GM18519 (cell line): ENCODE measurements at regions not wholly inside any gene's neighbourhood (a gene's known extent, or its start where the extent isn't known, plus 50 kb on each side); places are given as distances from the start of the nearest gene placed in this dataset.

Source experiments
- ATAC-seq: cut with Tn5 transposase; IDR thresholded peaks from one replicate; pipeline ENCODE4 v1.9.1; 2021; ENCODE audit warnings: mild to moderate bottlenecking, moderate library complexity; ENCODE audit not compliant: unreplicated experiment, low FRiP score

GRCh38 chr4:38230121-38230801 is 270.1 kb downstream of the PTTG2 start:
- ATAC-seq = no peak

GRCh38 chr4:38230821-38231563 is 270.8 kb downstream of the PTTG2 start:
- no peak for ATAC-seq

GRCh38 chr4:38231626-38232025 is 271.4 kb downstream of the PTTG2 start:
- no peak for ATAC-seq

DNA sequence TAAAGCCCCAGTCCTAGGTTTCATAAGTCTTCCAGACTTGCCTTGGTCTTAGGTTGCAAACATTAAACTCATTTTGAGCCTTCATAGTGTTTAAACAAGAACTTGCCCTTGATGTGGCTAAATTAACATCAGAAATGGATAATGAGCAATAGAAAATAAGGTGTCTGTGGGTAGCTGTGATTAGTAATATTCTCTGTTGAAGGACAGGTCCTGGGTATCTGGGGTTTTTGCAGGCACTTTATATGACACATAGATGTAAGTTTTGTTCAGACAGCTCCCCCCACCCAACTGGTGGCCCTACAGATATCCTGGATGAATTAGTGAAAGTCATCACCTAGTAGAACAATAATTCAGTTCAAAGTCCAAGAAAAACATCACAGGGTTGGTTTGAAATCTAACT is 272.5 kb downstream of the PTTG2 start:
- no peak for ATAC-seq

DNA sequence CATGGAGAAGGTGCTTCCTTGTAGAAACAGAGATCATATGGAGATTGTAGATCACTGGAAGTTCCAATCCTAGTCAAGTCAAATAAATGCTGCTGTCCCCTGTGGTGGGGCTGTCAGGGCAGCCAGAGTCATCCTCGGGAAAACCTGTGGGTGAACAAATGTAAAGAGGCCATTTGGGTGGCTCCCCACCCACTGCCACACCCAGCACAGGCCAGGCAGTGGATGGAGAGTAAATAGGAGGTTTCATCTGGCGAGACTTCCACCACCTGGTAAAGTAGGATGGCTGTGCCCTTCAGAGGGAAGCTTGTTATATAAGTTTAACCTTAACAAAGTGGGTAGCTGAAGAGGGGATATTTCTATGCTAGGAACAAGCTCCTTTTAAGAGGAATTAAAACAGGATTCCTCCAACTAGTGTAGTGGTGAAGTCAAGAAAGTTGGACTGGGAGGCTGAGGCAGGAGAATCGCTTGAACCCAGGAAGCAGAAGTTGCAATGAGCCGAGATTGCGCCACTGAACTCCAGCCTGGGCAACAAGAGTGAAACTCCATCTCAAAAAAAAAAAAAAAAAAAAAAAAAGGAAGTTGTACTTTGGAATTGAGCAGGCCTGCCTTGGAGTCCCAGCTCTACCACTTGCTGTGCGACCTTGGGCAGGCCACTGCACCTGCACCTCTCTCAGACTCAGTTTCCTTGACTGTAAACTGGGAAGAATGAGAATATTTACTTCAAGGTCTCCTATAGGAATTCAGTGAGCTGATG is 273.7 kb downstream of the PTTG2 start:
- no peak for ATAC-seq

GRCh38 chr4:38235354-38235753 is 275.2 kb downstream of the PTTG2 start:
- no peak for ATAC-seq

GRCh38 chr4:38236003-38236402 is 275.8 kb downstream of the PTTG2 start:
- ATAC-seq = no peak

DNA sequence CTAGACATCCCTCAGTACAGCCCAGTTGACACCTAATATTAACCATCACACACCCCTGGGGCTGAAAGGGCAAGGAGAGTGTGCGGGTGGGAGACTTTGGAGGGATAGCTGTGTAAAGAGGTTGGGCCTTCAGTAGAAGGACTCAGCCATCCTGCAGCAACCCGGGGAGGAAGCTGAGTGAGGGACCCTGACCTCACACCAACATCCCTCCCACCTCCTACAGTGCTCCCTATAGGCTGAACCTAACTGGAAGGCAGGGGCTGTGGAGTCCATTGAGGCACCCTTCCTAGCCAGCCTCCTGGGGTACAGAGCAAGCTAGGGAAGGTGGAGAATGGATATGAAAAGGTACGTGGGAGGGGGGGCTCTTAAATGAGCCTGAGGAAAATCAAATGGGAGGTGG is 276.3 kb downstream of the PTTG2 start:
- ATAC-seq = no peak

DNA sequence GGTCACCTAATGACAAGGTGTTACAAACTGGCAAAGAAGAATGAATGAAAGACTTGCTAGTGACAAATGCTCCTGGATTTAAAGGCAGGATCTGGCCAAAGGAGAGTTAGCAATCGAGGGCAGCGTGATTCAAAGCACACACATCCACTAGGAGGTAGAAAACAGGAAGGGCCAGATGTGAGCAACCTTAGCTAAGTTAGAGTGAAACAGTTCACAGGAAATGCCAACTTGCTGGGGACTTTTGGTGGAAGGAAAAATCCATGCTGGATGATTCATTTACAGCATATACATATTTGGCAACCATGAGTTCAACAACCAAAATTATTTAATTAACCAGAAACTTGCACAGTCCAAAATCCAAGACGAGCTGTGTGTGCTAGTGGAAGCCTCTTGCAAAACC is 276.9 kb downstream of the PTTG2 start:
- ATAC-seq = no peak

DNA sequence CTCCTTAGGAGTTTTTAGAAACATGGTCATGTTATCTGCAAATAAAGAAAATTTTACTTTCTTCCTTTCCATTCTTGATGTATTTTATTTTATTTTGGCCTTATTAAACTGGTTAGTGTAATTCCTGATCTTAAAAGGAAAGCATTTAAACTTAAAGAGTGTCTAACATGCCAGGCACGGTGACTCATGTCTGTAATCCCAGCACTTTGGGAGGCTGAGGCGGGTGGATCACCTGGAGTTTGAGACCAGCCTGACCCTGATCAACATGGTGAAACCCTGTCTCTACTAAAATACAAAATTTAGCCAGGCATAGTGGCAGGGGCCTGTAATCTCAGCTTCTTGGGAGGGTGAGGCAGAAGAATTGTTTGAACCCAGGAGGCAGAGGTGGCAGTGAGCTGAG is 281.3 kb downstream of the PTTG2 start:
- ATAC-seq = no peak

GRCh38 chr4:38242101-38242500 is 281.9 kb downstream of the PTTG2 start:
- ATAC-seq = no peak

- no peak for ATAC-seq
Observed at GRCh38 chr4:38242822-38243387, 282.7 kb downstream of the PTTG2 start.

- ATAC-seq = no peak
Observed at GRCh38 chr4:38243388-38244053, 283.3 kb downstream of the PTTG2 start.

- ATAC-seq = no peak
Observed at GRCh38 chr4:38254825-38255224, 294.6 kb downstream of the PTTG2 start.

DNA sequence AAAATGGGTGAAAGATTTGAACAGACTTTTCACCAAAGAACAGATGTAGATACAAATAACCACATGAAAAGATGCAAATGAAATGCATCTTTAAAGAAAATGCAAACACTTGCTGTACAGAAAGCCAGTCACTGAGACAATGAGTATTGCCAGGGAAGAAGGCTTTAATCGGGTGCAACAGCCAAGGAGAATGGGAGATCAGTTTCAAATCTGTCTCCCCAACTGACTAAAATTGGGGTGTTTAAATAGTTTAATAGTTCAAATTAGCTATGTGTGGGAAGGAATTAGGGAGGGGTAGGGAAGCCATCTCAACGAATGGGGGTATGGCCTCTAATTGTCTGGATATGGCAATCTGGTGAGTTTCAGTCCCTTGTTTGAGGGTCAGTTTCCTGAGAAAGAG is 295.4 kb downstream of the PTTG2 start:
- no peak for ATAC-seq

DNA sequence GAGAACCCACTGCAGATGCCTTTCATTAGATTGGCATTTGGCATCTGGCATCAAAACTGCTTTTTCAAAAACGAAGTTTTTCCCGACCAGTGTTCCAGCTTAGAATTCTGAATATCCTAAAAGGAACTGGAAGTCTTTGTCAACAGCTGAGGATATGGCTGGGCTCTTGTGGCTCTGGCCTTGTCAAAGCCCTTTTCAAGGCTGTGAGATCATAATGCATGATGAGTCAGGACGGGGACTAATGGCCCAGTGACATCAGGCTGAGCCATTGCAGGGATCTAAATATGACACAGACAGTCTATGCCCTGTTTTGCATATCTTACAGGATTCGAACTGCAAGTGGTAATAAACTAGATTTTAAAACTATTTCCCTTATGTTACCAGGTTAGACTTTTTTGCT is 306.4 kb downstream of the PTTG2 start:
- no peak for ATAC-seq

GRCh38 chr4:38268108-38268820 is 308.1 kb downstream of the PTTG2 start:
- ATAC-seq = no peak

DNA sequence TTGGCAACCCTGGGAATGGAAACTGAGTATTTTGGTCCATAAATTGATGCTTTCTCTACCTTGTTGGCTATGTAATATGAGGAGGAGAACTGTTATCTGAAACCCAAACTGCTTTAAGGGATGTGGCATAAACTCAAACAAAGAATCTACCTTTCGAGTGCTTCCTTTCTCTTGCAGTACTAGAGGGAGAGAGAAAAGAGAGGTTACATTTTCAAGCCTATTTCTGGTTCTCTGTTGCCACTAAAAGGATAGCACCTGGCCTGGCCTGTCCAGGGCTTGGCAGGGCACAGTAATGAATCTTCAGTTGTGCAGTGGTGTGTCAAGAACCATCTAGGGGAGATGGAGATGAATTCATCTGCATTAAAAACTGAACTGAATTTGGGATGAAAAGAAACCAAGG is 308.6 kb downstream of the PTTG2 start:
- no peak for ATAC-seq

- no peak for ATAC-seq
Observed at GRCh38 chr4:38273407-38273806, 313.2 kb downstream of the PTTG2 start.
